Fibroblast of lung (primary cell): ENCODE measurements at regions not wholly inside any gene's neighbourhood (a gene's known extent, or its start where the extent isn't known, plus 50 kb on each side); places are given as distances from the start of the nearest gene placed in this dataset.

ENCODE experiments used
- EZH2 ChIP-seq: IDR thresholded peaks from 2 replicates; pipeline ENCODE4 v1.5.1; 2012; ENCODE audit warnings: low read length, control low read depth, mild to moderate bottlenecking; ENCODE audit errors: missing control alignments
- TF ChIP-seq, protein P1 (sequence below), 2 donors: IDR thresholded peaks in 1 of 2; conservative IDR thresholded peaks in 1 of 2; 1 replicate in 1 of 2; 2 replicates in 1 of 2; pipeline ENCODE4 v1.5.1; 2011 to 2012; ENCODE audit warnings: low read length in 2 of 2, control low read depth in 1 of 2, inconsistent platforms in 1 of 2, low read depth in 1 of 2, mild to moderate bottlenecking in 1 of 2

DNA sequence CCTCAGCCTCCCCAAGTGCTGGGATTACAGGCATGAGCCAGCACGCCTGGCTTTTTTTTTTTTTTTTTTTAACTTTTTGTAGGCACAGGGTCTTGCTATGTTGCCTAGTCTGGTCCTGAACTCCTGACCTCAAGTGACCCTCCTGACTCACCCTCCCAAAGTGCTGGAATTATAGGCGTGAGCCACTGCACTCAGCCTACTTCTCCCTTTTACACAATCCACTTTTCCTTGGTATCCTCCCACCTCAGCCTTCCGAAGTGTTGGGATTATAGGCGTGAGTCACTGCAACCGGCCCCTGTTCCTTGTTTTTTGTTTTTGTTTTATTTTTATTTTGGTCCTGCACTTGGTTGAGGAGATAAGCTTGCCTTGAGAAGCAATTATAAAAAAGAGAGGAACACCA lies 75.9 kb upstream of the KMT2C start:
- TF ChIP-seq, protein P1, sequence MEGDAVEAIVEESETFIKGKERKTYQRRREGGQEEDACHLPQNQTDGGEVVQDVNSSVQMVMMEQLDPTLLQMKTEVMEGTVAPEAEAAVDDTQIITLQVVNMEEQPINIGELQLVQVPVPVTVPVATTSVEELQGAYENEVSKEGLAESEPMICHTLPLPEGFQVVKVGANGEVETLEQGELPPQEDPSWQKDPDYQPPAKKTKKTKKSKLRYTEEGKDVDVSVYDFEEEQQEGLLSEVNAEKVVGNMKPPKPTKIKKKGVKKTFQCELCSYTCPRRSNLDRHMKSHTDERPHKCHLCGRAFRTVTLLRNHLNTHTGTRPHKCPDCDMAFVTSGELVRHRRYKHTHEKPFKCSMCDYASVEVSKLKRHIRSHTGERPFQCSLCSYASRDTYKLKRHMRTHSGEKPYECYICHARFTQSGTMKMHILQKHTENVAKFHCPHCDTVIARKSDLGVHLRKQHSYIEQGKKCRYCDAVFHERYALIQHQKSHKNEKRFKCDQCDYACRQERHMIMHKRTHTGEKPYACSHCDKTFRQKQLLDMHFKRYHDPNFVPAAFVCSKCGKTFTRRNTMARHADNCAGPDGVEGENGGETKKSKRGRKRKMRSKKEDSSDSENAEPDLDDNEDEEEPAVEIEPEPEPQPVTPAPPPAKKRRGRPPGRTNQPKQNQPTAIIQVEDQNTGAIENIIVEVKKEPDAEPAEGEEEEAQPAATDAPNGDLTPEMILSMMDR (conservative IDR thresholded peaks at IDR 0.05 in 1 of 2, IDR thresholded peaks at IDR 0.05 in 1 of 2; ENCODE audit: low read depth in 1 of 2, low read length in 2 of 2), result no peak
- TF ChIP-seq EZH2, result no peak
